ENCODE measurements at regions not wholly inside any gene's neighbourhood (a gene's known extent, or its start where the extent isn't known, plus 50 kb on each side); places are given as distances from the start of the nearest gene placed in this dataset.

DNA sequence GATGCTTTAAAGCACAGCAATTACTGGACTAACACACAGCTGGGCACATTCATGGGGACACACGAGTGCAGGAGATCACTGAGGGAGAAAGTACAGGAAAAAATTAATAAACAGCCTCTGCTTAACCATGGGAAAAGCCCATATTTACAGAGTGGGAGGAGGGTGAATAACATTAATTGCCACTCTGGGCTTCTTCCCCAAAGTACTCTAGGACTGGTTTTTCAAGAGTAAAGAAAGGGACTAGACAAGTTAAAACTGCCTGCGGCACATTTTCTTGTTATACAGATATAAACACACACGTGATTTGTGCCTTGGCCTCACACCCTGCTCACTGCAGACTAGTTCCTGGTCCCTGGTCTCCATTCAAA lies 179.7 kb upstream of the TET2 start:
- no peak for TF ChIP-seq ZNF70 (CRISPR knock-in tag; IDR thresholded peaks at IDR 0.05)
- TF ChIP-seq, protein P1, sequence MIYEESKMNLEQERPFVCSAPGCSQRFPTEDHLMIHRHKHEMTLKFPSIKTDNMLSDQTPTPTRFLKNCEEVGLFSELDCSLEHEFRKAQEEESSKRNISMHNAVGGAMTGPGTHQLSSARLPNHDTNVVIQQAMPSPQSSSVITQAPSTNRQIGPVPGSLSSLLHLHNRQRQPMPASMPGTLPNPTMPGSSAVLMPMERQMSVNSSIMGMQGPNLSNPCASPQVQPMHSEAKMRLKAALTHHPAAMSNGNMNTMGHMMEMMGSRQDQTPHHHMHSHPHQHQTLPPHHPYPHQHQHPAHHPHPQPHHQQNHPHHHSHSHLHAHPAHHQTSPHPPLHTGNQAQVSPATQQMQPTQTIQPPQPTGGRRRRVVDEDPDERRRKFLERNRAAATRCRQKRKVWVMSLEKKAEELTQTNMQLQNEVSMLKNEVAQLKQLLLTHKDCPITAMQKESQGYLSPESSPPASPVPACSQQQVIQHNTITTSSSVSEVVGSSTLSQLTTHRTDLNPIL (CRISPR knock-in tag; IDR thresholded peaks at IDR 0.05; ENCODE audit: low read depth), result no peak
- TF ChIP-seq PPARA (CRISPR knock-in tag; IDR thresholded peaks at IDR 0.05; ENCODE audit: borderline replicate concordance), result no peak
- TF ChIP-seq ZFP3 (CRISPR knock-in tag; IDR thresholded peaks at IDR 0.05), result no peak
- TF ChIP-seq GLIS3 (CRISPR knock-in tag; IDR thresholded peaks at IDR 0.05), result no peak
- no peak for TF ChIP-seq RARB (CRISPR knock-in tag; IDR thresholded peaks at IDR 0.05)
- TF ChIP-seq PATZ1 (CRISPR knock-in tag; IDR thresholded peaks at IDR 0.05; ENCODE audit: borderline replicate concordance), result no peak
- no peak for TF ChIP-seq ARNTL (CRISPR knock-in tag; IDR thresholded peaks at IDR 0.05; ENCODE audit: borderline replicate concordance, low read depth)
- TF ChIP-seq OSR1 (CRISPR knock-in tag; IDR thresholded peaks at IDR 0.05), result no peak
- TF ChIP-seq SNAI2 (CRISPR knock-in tag; IDR thresholded peaks at IDR 0.05), result no peak
- TF ChIP-seq CSRNP3 (CRISPR knock-in tag; IDR thresholded peaks at IDR 0.05), result no peak
- no peak for TF ChIP-seq ESRRG (CRISPR knock-in tag; IDR thresholded peaks at IDR 0.05)
- no peak for TF ChIP-seq TCF4 (CRISPR knock-in tag; IDR thresholded peaks at IDR 0.05; ENCODE audit: borderline replicate concordance)
- no peak for TF ChIP-seq BACH2 (CRISPR knock-in tag; IDR thresholded peaks at IDR 0.05; ENCODE audit: borderline replicate concordance)
- TF ChIP-seq ZC3H10 (CRISPR knock-in tag; IDR thresholded peaks at IDR 0.05), result no peak
- ATAC-seq, result no peak

GRCh38 chr4:104969394-104970082 lies 177.1 kb upstream of the TET2 start:
- TF ChIP-seq ESRRG (CRISPR knock-in tag; IDR thresholded peaks at IDR 0.05), result no peak
- TF ChIP-seq GLIS3 (CRISPR knock-in tag; IDR thresholded peaks at IDR 0.05), result no peak
- TF ChIP-seq TSHZ2 (CRISPR knock-in tag; IDR thresholded peaks at IDR 0.05), result no peak
- TF ChIP-seq, protein P2, sequence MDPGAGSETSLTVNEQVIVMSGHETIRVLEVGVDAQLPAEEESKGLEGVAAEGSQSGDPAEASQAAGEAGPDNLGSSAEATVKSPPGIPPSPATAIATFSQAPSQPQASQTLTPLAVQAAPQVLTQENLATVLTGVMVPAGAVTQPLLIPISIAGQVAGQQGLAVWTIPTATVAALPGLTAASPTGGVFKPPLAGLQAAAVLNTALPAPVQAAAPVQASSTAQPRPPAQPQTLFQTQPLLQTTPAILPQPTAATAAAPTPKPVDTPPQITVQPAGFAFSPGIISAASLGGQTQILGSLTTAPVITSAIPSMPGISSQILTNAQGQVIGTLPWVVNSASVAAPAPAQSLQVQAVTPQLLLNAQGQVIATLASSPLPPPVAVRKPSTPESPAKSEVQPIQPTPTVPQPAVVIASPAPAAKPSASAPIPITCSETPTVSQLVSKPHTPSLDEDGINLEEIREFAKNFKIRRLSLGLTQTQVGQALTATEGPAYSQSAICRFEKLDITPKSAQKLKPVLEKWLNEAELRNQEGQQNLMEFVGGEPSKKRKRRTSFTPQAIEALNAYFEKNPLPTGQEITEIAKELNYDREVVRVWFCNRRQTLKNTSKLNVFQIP (CRISPR knock-in tag; IDR thresholded peaks at IDR 0.05; ENCODE audit: borderline replicate concordance, low read depth), result no peak
- no peak for TF ChIP-seq PATZ1 (CRISPR knock-in tag; IDR thresholded peaks at IDR 0.05; ENCODE audit: borderline replicate concordance)
- TF ChIP-seq CSDC2 (CRISPR knock-in tag; IDR thresholded peaks at IDR 0.05), result no peak
- no peak for TF ChIP-seq TCF4 (CRISPR knock-in tag; IDR thresholded peaks at IDR 0.05; ENCODE audit: borderline replicate concordance)
- no peak for TF ChIP-seq ZFP30 (CRISPR knock-in tag; IDR thresholded peaks at IDR 0.05)
- no peak for TF ChIP-seq TOX (CRISPR knock-in tag; IDR thresholded peaks at IDR 0.05; ENCODE audit: borderline replicate concordance)
- ATAC-seq, result no peak

Measured in SK-N-SH treated with all-trans-retinoic acid at 6 μM for 48 hours (cell line).